AG09309 (cell line): ENCODE measurements at regions not wholly inside any gene's neighbourhood (a gene's known extent, or its start where the extent isn't known, plus 50 kb on each side); places are given as distances from the start of the nearest gene placed in this dataset.

ENCODE experiments used
- DNase-seq: peaks from one replicate; pipeline ENCODE4 v3.0.0-alpha.2; 2010; ENCODE audit warnings: low read depth
- H3K4me3 ChIP-seq: 2 replicates; pipeline ENCODE4 v1.5.1; 2011; ENCODE audit warnings: mild to moderate bottlenecking, low read depth, low read length, moderate library complexity; ENCODE audit not compliant: control insufficient read depth
- TF ChIP-seq, protein P1 (sequence below): IDR thresholded peaks from 2 replicates; pipeline ENCODE4 v1.5.1; 2011; ENCODE audit warnings: mild to moderate bottlenecking, low read depth, low read length, inconsistent platforms; ENCODE audit not compliant: insufficient read depth, control insufficient read depth; ENCODE audit errors: missing control alignments

DNA sequence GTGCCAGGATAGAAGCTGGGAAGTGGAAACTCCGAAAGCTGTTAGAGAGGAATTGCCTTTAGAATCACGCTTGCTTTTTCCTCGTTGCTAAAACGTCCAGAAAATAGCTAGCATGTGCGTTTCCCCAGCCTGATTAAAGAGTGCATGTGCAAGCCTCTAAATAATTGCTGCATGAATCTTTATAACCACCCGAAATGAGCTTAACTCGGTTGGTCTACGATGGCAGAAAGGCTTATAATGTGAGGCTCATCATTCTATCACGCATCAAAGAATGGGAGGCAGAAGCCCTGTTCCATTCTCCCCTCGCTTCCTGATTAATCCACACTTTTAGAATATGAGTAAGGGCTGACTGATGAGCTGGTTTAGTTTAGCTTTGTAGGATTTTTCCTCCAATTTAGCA lies 394.6 kb upstream of the WWC1 start:
- no peak for DNase-seq
- TF ChIP-seq, protein P1, sequence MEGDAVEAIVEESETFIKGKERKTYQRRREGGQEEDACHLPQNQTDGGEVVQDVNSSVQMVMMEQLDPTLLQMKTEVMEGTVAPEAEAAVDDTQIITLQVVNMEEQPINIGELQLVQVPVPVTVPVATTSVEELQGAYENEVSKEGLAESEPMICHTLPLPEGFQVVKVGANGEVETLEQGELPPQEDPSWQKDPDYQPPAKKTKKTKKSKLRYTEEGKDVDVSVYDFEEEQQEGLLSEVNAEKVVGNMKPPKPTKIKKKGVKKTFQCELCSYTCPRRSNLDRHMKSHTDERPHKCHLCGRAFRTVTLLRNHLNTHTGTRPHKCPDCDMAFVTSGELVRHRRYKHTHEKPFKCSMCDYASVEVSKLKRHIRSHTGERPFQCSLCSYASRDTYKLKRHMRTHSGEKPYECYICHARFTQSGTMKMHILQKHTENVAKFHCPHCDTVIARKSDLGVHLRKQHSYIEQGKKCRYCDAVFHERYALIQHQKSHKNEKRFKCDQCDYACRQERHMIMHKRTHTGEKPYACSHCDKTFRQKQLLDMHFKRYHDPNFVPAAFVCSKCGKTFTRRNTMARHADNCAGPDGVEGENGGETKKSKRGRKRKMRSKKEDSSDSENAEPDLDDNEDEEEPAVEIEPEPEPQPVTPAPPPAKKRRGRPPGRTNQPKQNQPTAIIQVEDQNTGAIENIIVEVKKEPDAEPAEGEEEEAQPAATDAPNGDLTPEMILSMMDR, result no peak

DNA sequence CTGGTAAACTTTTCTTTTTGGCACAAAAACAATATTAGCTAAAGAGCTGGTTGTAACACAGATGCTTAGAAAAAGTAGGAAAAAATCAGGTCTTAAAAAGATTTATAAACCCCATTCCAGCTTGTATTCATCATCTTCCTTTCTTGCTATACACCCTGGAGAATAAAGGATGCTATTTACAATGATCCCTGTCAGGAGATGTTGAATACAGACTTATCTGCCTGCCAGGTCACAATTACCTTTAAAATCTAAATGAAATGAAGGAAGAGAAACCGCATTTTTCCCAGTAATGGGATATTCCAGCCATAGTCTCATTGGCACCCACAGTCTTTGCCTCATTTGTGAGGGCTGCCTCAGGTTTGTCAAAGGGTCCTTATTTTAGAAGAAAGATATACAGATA lies 394.1 kb upstream of the WWC1 start:
- DNase-seq, result no peak
- TF ChIP-seq, protein P1, result no peak
- no peak overlapping the region for H3K4me3 ChIP-seq

More for the DNA sequence above, 394.6 kb upstream of the WWC1 start:
- no peak overlapping the region for H3K4me3 ChIP-seq

DNA sequence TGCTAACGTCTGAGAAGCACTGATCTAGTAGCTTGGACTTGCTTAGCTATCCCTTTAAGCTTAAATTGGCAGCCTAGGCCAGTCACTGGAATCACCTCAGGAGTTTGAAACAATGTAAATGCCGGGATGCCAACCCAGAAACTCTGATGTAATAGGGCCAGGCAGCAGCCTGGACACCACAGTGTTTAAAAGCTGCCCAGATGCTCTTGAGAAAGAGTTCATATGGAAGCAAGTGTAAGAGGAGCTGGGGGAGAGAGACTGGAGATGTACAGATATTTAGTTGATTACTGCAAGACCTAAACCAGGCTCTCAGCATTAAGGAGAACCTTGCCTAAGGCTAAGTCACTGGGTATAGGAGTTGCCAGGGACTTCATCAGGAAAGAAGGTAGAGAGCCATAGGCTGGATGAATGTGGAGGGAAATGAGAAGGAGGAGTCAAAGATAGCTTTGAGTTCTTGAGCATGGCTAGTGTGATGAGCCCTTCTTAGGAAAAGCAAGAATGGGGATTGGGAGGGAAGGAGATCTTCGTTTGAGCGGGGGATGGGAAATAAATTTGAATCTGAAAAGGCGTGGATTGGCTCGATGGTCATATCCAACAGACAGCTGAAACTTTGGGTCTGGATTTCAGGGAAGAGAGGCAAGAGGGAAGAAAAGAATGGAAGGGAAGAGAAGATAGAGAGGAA lies 392.9 kb upstream of the WWC1 start:
- TF ChIP-seq, protein P1, result no peak
- DNase-seq, result no peak
- no peak overlapping the region for H3K4me3 ChIP-seq

DNA sequence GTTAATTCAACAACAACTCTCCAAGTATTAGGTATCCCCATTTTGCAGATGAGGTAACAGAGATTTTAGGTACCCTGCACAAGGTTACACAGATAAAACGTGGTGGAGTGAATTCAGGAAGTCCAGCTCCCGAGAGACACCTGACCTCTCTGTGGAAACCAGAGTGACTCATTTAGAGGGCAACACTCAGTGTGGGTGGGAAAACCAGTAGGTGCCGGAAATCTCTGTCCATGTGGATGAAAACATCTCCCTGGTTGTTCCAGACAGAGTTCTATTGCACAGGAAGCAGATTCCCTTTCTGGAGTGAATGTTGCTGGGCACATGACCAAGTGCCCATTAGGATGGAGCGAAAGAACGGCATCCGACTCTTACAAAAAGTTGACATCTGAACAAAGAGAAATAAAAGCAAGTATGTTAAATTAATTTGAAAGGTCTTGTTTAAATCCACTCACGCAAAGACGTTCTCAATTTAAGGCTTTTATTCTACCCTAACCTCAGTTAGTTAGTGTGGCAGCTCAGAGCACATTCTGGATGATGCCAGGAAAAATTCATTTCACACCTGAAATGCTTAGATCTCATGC lies 391.9 kb upstream of the WWC1 start:
- TF ChIP-seq, protein P1, result no peak
- H3K4me3 ChIP-seq, result no peak overlapping the region
- DNase-seq, result no peak

DNA sequence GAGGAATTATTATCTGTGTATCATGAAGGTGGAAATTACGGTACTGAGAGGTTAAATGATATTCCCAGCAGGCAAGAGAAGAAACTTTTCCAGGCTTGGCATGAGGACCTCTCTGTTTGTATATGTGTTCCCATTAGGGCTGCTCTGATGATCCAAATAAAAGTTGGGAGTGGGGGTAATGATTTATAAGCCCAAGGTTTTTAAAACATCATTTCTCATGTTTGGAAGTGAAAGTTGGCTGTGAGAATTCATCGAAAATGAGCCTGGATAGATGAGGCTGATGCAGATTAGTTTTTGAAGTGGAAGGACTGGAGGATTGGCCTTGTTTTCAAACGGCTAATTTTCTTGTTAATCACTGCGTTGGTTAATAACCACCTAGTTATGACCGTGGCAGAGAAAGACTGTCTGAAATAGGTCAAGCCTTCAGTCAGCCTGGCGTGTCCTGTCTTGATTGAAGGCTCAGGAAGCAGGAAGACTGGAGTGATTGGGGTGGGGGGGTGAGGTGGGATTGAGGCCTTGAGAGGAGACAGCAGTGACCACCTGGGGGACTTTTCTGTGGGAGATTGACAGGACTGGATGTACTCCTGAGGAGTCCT lies 391.0 kb upstream of the WWC1 start:
- no peak for DNase-seq
- no peak overlapping the region for H3K4me3 ChIP-seq
- TF ChIP-seq, protein P1, result no peak

DNA sequence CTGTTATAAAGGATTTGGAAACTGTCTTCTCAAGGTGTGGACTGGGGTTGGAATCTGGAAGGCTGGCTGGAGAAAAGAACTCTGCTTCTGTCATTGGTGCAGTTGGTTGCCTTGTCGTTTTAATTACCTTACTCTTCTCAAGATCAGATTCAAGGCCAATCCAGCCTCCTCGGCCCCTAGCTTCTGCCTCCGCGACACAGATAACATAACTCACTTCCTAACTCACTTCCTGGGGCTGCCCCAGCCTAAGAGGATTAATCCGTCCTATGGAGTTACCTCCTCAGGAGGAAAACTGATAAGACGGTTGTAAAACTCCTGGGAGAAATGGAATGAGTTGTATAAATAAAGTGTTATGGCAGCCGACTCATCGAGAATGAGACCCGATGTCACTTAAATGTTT lies 389.1 kb upstream of the WWC1 start:
- H3K4me3 ChIP-seq, result no peak overlapping the region
- no peak for DNase-seq
- TF ChIP-seq, protein P1, result no peak
